IPS-15b (cell line): ENCODE measurements at regions not wholly inside any gene's neighbourhood (a gene's known extent, or its start where the extent isn't known, plus 50 kb on each side); places are given as distances from the start of the nearest gene placed in this dataset.

Experiments
- H3K27me3 ChIP-seq: one replicate; pipeline ENCODE4 v1.6.1; 2013; ENCODE audit warnings: low read length; ENCODE audit not compliant: control insufficient read depth, insufficient read depth
- H3K36me3 ChIP-seq: one replicate; pipeline ENCODE4 v1.6.1; 2013; ENCODE audit warnings: low read length; ENCODE audit not compliant: control insufficient read depth, insufficient read depth
- H3K4me1 ChIP-seq: one replicate; pipeline ENCODE4 v1.6.1; 2013; ENCODE audit warnings: mild to moderate bottlenecking, low read length; ENCODE audit not compliant: control insufficient read depth, insufficient read depth
- H3K4me3 ChIP-seq: one replicate; pipeline ENCODE4 v1.5.1; 2013; ENCODE audit warnings: low read depth, low read length
- H3K9ac ChIP-seq: one replicate; pipeline ENCODE4 v1.6.1; 2013; ENCODE audit warnings: low read depth, mild to moderate bottlenecking, low read length
- H3K9me3 ChIP-seq: one replicate; pipeline ENCODE4 v1.6.1; 2013; ENCODE audit warnings: mild to moderate bottlenecking, low read length; ENCODE audit not compliant: control insufficient read depth, insufficient read depth

- Histone ChIP-seq H3K9me3 (no peaks in the 10 kb centered on the region), H3K9ac (no peak overlapping the region), H3K36me3 (no peaks in the 10 kb centered on the region), H3K4me1 (no peaks in the 10 kb centered on the region), H3K27me3 (no peaks in the 10 kb centered on the region), H3K4me3 (no peak overlapping the region)
Measured at GRCh38 chr19:28469544-28469943, 743.4 kb downstream of the UQCRFS1 start.

- Histone ChIP-seq H3K9me3 (no peaks in the 10 kb centered on the region), H3K9ac (no peak overlapping the region), H3K4me3 (no peak overlapping the region), H3K4me1 (no peaks in the 10 kb centered on the region), H3K36me3 (no peaks in the 10 kb centered on the region), H3K27me3 (no peaks in the 10 kb centered on the region)
Measured at GRCh38 chr19:28468701-28469459, 744.1 kb downstream of the UQCRFS1 start.

GRCh38 chr19:28466107-28467045, 746.6 kb downstream of the UQCRFS1 start:
- no peaks in the 10 kb centered on the region for H3K27me3 ChIP-seq
- no peaks in the 10 kb centered on the region for H3K4me1 ChIP-seq
- no peak overlapping the region for H3K9ac ChIP-seq
- no peak overlapping the region for H3K4me3 ChIP-seq
- no peaks in the 10 kb centered on the region for H3K9me3 ChIP-seq
- H3K36me3 ChIP-seq, result no peaks in the 10 kb centered on the region

GRCh38 chr19:28465371-28466086, 747.4 kb downstream of the UQCRFS1 start:
- H3K4me1 ChIP-seq, result no peaks in the 10 kb centered on the region
- no peak overlapping the region for H3K9ac ChIP-seq
- no peak overlapping the region for H3K4me3 ChIP-seq
- H3K36me3 ChIP-seq, result no peaks in the 10 kb centered on the region
- H3K27me3 ChIP-seq, result no peaks in the 10 kb centered on the region
- no peaks in the 10 kb centered on the region for H3K9me3 ChIP-seq

GRCh38 chr19:28463493-28464053, 749.4 kb downstream of the UQCRFS1 start:
- Histone ChIP-seq H3K9me3 (no peaks in the 10 kb centered on the region), H3K4me3 (no peak overlapping the region), H3K36me3 (no peaks in the 10 kb centered on the region), H3K9ac (no peak overlapping the region), H3K4me1 (no peaks in the 10 kb centered on the region), H3K27me3 (no peaks in the 10 kb centered on the region)

- H3K4me3 ChIP-seq, result no peak overlapping the region
- no peaks in the 10 kb centered on the region for H3K27me3 ChIP-seq
- H3K9me3 ChIP-seq, result no peaks in the 10 kb centered on the region
- H3K36me3 ChIP-seq, result no peaks in the 10 kb centered on the region
- no peak overlapping the region for H3K9ac ChIP-seq
- peaks cover 4% of the 10 kb centered on the region for H3K4me1 ChIP-seq
Measured at GRCh38 chr19:28457620-28458019, 755.3 kb downstream of the UQCRFS1 start.

GRCh38 chr19:28456708-28457320, 756.1 kb downstream of the UQCRFS1 start:
- H3K4me1 ChIP-seq, result peaks cover 4% of the 10 kb centered on the region
- H3K36me3 ChIP-seq, result no peaks in the 10 kb centered on the region
- no peak overlapping the region for H3K4me3 ChIP-seq
- H3K9ac ChIP-seq, result no peak overlapping the region
- H3K9me3 ChIP-seq, result no peaks in the 10 kb centered on the region
- H3K27me3 ChIP-seq, result no peaks in the 10 kb centered on the region

GRCh38 chr19:28456252-28456651, 756.7 kb downstream of the UQCRFS1 start:
- Histone ChIP-seq H3K27me3 (no peaks in the 10 kb centered on the region), H3K9ac (no peak overlapping the region), H3K4me3 (no peak overlapping the region), H3K36me3 (no peaks in the 10 kb centered on the region), H3K4me1 (peaks cover 4% of the 10 kb centered on the region), H3K9me3 (no peaks in the 10 kb centered on the region)

- no peaks in the 10 kb centered on the region for H3K9me3 ChIP-seq
- no peaks in the 10 kb centered on the region for H3K27me3 ChIP-seq
- H3K4me1 ChIP-seq, result peaks cover 4% of the 10 kb centered on the region
- no peak overlapping the region for H3K4me3 ChIP-seq
- H3K9ac ChIP-seq, result no peak overlapping the region
- no peaks in the 10 kb centered on the region for H3K36me3 ChIP-seq
Measured at GRCh38 chr19:28454083-28454482, 758.9 kb downstream of the UQCRFS1 start.

GRCh38 chr19:28453420-28453819, 759.5 kb downstream of the UQCRFS1 start:
- H3K36me3 ChIP-seq, result no peaks in the 10 kb centered on the region
- no peaks in the 10 kb centered on the region for H3K27me3 ChIP-seq
- H3K9me3 ChIP-seq, result no peaks in the 10 kb centered on the region
- no peak overlapping the region for H3K4me3 ChIP-seq
- H3K4me1 ChIP-seq, result peaks cover 4% of the 10 kb centered on the region
- H3K9ac ChIP-seq, result no peak overlapping the region

- Histone ChIP-seq H3K27me3 (no peaks in the 10 kb centered on the region), H3K9me3 (no peaks in the 10 kb centered on the region), H3K36me3 (no peaks in the 10 kb centered on the region), H3K4me1 (peaks cover 21% of the 10 kb centered on the region), H3K4me3 (no peak overlapping the region), H3K9ac (no peak overlapping the region)
Measured at GRCh38 chr19:28449803-28450202, 763.1 kb downstream of the UQCRFS1 start.
